WTC11 (cell line): ENCODE measurements at regions not wholly inside any gene's neighbourhood (a gene's known extent, or its start where the extent isn't known, plus 50 kb on each side); places are given as distances from the start of the nearest gene placed in this dataset.

Experiments used
- CREB1 ChIP-seq: sonication (generic); formaldehyde crosslinking; IDR thresholded peaks from 2 replicates; pipeline ENCODE4 v1.8.0; 2023; ENCODE audit warnings: mild to moderate bottlenecking, missing genetic modification reagents
- GTF2I ChIP-seq: fragments of 250-450 bp; sonication (Bioruptor Pico); conservative IDR thresholded peaks from 2 replicates; pipeline ENCODE4 v1.4.0; 2021; ENCODE audit warnings: mild to moderate bottlenecking
- JAZF1 ChIP-seq: fragments of 250-450 bp; sonication (Bioruptor Pico); IDR thresholded peaks from 2 replicates; pipeline ENCODE4 v1.9.0; 2021; ENCODE audit warnings: moderate library complexity, mild to moderate bottlenecking, inconsistent platforms
- USF2 ChIP-seq: sonication (generic); formaldehyde crosslinking; IDR thresholded peaks from 2 replicates; pipeline ENCODE4 v1.8.1; 2023; ENCODE audit warnings: mild to moderate bottlenecking, missing genetic modification reagents, moderate library complexity
- ZNF263 ChIP-seq: sonication (generic); formaldehyde crosslinking; IDR thresholded peaks from 2 replicates; pipeline ENCODE4 v1.8.1; 2022; ENCODE audit warnings: low read depth, mild to moderate bottlenecking, moderate library complexity, missing genetic modification reagents
- TF ChIP-seq, protein P1 (sequence below): fragments of 200-600 bp; IDR thresholded peaks from 2 replicates; pipeline ENCODE4 v1.8.0; 2022; ENCODE audit warnings: antibody characterized with exemption

DNA sequence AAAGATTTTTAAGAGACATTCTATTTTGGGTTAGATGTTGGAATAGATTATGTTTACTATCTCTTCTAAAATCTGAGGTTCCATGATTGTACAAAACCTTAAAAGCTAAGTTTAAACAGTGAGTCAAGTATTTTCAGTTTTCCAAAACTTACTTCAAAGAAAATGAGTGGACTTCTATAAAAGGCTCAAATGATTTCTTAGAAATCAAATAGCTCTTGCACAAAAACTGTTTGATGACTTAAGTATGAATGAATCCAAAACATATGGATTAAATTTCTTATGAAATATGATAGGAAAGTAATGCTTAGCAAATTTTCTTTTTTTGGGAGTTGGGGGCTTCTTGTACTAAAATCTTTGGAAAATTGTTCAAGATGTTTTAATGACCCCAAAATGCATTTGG, 837.3 kb upstream of the SLC35B3 start:
- TF ChIP-seq, protein P1, sequence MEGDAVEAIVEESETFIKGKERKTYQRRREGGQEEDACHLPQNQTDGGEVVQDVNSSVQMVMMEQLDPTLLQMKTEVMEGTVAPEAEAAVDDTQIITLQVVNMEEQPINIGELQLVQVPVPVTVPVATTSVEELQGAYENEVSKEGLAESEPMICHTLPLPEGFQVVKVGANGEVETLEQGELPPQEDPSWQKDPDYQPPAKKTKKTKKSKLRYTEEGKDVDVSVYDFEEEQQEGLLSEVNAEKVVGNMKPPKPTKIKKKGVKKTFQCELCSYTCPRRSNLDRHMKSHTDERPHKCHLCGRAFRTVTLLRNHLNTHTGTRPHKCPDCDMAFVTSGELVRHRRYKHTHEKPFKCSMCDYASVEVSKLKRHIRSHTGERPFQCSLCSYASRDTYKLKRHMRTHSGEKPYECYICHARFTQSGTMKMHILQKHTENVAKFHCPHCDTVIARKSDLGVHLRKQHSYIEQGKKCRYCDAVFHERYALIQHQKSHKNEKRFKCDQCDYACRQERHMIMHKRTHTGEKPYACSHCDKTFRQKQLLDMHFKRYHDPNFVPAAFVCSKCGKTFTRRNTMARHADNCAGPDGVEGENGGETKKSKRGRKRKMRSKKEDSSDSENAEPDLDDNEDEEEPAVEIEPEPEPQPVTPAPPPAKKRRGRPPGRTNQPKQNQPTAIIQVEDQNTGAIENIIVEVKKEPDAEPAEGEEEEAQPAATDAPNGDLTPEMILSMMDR = no peak
- TF ChIP-seq USF2 (CRISPR knock-in tag) = no peak
- no peak for TF ChIP-seq ZNF263 (CRISPR knock-in tag)
- TF ChIP-seq GTF2I = no peak
- no peak for TF ChIP-seq CREB1
- no peak for TF ChIP-seq JAZF1 (CRISPR knock-in tag)
